ENCODE measurements at regions not wholly inside any gene's neighbourhood (a gene's known extent, or its start where the extent isn't known, plus 50 kb on each side); places are given as distances from the start of the nearest gene placed in this dataset.

DNA sequence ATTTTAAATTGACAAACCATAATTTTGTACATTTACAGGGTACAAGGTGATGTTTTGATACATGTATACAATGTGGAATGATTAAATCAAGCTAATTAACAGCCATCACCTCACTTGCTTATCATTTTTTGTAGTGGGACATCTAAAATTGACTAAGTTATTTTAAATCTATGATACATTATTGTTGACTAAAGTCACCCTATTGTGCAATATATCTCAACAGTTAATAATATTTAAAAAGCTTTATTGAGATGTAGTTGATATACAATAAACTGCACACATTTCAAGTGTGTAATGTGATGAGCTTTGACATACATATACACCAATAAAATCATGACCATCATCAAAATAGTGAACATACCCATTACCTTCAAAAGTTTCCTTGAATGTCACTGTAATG lies 242.5 kb upstream of the PLXNA2 start:
- TF ChIP-seq EP300 (IDR thresholded peaks at IDR 0.05) = no peak
- TF ChIP-seq, protein P1, sequence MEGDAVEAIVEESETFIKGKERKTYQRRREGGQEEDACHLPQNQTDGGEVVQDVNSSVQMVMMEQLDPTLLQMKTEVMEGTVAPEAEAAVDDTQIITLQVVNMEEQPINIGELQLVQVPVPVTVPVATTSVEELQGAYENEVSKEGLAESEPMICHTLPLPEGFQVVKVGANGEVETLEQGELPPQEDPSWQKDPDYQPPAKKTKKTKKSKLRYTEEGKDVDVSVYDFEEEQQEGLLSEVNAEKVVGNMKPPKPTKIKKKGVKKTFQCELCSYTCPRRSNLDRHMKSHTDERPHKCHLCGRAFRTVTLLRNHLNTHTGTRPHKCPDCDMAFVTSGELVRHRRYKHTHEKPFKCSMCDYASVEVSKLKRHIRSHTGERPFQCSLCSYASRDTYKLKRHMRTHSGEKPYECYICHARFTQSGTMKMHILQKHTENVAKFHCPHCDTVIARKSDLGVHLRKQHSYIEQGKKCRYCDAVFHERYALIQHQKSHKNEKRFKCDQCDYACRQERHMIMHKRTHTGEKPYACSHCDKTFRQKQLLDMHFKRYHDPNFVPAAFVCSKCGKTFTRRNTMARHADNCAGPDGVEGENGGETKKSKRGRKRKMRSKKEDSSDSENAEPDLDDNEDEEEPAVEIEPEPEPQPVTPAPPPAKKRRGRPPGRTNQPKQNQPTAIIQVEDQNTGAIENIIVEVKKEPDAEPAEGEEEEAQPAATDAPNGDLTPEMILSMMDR (IDR thresholded peaks at IDR 0.05) = no peak
